AG09309 (cell line): ENCODE measurements at regions not wholly inside any gene's neighbourhood (a gene's known extent, or its start where the extent isn't known, plus 50 kb on each side); places are given as distances from the start of the nearest gene placed in this dataset.

Source experiments
- DNase-seq: peaks from one replicate; pipeline ENCODE4 v3.0.0-alpha.2; 2010; ENCODE audit warnings: low read depth
- H3K4me3 ChIP-seq: 2 replicates; pipeline ENCODE4 v1.5.1; 2011; ENCODE audit warnings: mild to moderate bottlenecking, low read depth, low read length, moderate library complexity; ENCODE audit not compliant: control insufficient read depth
- TF ChIP-seq, protein P1 (sequence below): IDR thresholded peaks from 2 replicates; pipeline ENCODE4 v1.5.1; 2011; ENCODE audit warnings: mild to moderate bottlenecking, low read depth, low read length, inconsistent platforms; ENCODE audit not compliant: insufficient read depth, control insufficient read depth; ENCODE audit errors: missing control alignments

- TF ChIP-seq, protein P1, sequence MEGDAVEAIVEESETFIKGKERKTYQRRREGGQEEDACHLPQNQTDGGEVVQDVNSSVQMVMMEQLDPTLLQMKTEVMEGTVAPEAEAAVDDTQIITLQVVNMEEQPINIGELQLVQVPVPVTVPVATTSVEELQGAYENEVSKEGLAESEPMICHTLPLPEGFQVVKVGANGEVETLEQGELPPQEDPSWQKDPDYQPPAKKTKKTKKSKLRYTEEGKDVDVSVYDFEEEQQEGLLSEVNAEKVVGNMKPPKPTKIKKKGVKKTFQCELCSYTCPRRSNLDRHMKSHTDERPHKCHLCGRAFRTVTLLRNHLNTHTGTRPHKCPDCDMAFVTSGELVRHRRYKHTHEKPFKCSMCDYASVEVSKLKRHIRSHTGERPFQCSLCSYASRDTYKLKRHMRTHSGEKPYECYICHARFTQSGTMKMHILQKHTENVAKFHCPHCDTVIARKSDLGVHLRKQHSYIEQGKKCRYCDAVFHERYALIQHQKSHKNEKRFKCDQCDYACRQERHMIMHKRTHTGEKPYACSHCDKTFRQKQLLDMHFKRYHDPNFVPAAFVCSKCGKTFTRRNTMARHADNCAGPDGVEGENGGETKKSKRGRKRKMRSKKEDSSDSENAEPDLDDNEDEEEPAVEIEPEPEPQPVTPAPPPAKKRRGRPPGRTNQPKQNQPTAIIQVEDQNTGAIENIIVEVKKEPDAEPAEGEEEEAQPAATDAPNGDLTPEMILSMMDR = peak; percentile 29
- no peak overlapping the region for H3K4me3 ChIP-seq
- DNase-seq = peak; percentile 3
Observed at GRCh38 chr2:212595036-212595654, 56.5 kb upstream of the ERBB4 start.

GRCh38 chr2:212592695-212593094 lies 54.1 kb upstream of the ERBB4 start:
- TF ChIP-seq, protein P1 = no peak
- DNase-seq = no peak
- no peak overlapping the region for H3K4me3 ChIP-seq
